ENCODE measurements at regions not wholly inside any gene's neighbourhood (a gene's known extent, or its start where the extent isn't known, plus 50 kb on each side); places are given as distances from the start of the nearest gene placed in this dataset.

DNA sequence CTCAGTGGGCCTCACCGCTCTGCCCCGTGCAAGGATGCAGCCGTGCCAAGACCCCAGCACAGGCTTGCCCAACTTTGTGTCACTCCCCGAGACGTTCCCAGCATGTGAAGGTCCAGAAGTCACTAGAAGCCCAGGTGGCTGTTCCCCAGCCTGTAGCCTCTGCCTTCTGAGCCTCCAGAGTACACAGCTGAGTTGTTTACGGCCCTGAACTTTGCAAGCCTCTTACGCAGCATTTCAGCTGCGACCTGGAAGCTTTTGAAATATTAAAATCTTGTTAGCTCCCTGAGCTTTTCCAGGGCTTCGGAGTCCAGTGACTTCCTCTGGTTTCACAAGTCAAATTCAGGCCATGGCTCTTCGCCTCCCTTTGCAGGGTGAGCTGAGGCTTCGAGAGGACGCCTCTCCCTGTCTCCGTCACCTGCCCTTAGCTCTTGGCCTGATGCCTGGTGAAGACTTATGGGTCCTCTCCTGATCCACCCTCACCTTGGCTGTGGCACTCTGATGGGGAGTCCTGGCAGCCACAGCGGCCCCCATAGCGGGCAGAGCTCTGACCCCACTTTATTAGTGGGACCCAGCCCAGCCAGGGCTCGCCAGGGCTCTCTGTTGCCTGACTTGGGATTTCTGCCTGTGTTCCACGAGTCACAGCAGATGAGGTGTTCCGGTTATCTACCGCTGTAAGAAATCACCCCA, 76.5 kb upstream of the HPCAL1 start:
- Histone ChIP-seq H3K4me2 (replicated peaks; ENCODE audit: low read depth, low read length, poor library complexity, severe bottlenecking) (no peak overlapping the region), H2AFZ (ENCODE audit: insufficient read depth, low read depth, low read length, poor library complexity, severe bottlenecking) (no peak overlapping the region), H3K79me2 (ENCODE audit: control insufficient read depth, insufficient read depth, low read length) (no peaks in the 10 kb centered on the region), H4K20me1 (ENCODE audit: control insufficient read depth, insufficient read depth, low read length, poor library complexity, severe bottlenecking) (no peaks in the 10 kb centered on the region), H3K9ac (ENCODE audit: low read length) (no peak overlapping the region), H3K36me3 (replicated peaks in 1 of 2; ENCODE audit: control extremely low read depth in 1 of 2, control insufficient read depth in 1 of 2, extremely low read depth in 1 of 2, insufficient read depth in 2 of 2, low read length in 1 of 2) (no peaks in the 10 kb centered on the region), H3K9me3 (ENCODE audit: control extremely low read depth in 1 of 3, control insufficient read depth in 2 of 3, insufficient read depth in 1 of 3, low read length in 2 of 3) (peaks cover 0 to 3% (median 0%) of the 10 kb centered on the region in 3 donors), H3K27me3 (replicated peaks in 1 of 4; ENCODE audit: control extremely low read depth in 1 of 4, control insufficient read depth in 3 of 4, insufficient read depth in 4 of 4, low read length in 3 of 4) (peaks cover 0 to 5% (median 2%) of the 10 kb centered on the region in 4 experiments), H3K4me3 (ENCODE audit: control extremely low read depth in 1 of 5, extremely low read depth in 1 of 5, insufficient read depth in 1 of 5, low read depth in 2 of 5, low read length in 4 of 5) (no peak overlapping the region), H3K4me1 (ENCODE audit: control insufficient read depth in 2 of 2, insufficient read depth in 2 of 2, low read length in 2 of 2) (no peaks in the 10 kb centered on the region), H3K27ac (ENCODE audit: low read length in 2 of 2) (no peak overlapping the region)
- DNase-seq (no peak), ATAC-seq (ENCODE audit: low read depth) (no peak)
- no peaks in the 10 kb centered on the region for H3K9me3 Mint-ChIP-seq (ENCODE audit: insufficient read depth)
- POLR2A ChIA-PET = no interaction called here
- WGBS (ENCODE audit: insufficient coverage) = 95% methylated on average over 16 of the region's 19 CpGs
- intact Hi-C loops (cut with micrococcal nuclease) = no loop called here
- no peaks in the 10 kb centered on the region for H3K4me1 Mint-ChIP-seq
- TF ChIP-seq, protein P1, sequence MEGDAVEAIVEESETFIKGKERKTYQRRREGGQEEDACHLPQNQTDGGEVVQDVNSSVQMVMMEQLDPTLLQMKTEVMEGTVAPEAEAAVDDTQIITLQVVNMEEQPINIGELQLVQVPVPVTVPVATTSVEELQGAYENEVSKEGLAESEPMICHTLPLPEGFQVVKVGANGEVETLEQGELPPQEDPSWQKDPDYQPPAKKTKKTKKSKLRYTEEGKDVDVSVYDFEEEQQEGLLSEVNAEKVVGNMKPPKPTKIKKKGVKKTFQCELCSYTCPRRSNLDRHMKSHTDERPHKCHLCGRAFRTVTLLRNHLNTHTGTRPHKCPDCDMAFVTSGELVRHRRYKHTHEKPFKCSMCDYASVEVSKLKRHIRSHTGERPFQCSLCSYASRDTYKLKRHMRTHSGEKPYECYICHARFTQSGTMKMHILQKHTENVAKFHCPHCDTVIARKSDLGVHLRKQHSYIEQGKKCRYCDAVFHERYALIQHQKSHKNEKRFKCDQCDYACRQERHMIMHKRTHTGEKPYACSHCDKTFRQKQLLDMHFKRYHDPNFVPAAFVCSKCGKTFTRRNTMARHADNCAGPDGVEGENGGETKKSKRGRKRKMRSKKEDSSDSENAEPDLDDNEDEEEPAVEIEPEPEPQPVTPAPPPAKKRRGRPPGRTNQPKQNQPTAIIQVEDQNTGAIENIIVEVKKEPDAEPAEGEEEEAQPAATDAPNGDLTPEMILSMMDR (IDR thresholded peaks at IDR 0.05) = no peak
- TF ChIP-seq EZH2 (IDR thresholded peaks at IDR 0.05; ENCODE audit: borderline replicate concordance, insufficient read depth, low read depth, low read length, poor library complexity, severe bottlenecking) = no peak
- CTCF ChIA-PET = no interaction called here
- H3K27me3 Mint-ChIP-seq = peaks cover 10% of the 10 kb centered on the region
- no peak overlapping the region for H3K27ac Mint-ChIP-seq
- no peak overlapping the region for H3K4me3 Mint-ChIP-seq

DNA sequence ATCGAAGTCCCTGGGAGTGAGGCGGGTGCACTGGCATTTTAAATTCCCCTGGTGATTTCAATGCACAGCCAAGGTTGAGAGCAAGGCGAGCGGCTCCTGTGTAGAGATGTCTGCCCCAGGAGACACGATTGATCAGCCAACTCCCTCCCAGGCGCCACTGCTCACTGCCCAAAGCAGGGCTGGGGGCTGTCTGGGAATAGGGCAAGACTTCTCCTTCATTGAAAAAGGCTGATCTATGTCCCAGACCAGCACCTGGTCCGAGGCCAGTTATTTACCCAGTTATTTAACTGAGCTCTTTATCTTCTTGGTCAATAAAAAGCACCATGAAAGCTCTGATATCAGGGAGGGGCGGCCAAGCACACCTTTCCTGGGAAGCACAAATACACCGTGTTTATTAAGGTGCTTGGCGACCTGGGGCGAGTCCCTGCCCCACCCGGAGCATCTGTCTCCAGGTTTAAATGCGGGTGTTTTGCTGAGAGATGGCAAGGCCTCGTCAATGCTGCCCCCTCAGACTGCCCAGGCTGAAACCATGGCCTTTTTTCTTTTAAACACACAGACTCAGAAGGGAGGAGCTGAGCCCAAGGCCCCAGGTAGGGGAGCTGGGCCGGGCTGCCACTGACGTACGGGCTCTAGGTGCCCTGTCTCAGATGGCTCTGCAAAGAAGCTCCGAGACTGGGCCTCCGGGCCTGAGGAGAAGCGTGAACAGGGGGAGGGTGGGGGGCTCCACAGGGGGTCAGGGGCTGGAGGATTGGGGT, 73.9 kb upstream of the HPCAL1 start:
- Histone ChIP-seq H3K4me2 (replicated peaks; ENCODE audit: low read depth, low read length, poor library complexity, severe bottlenecking) (no peak overlapping the region), H3K36me3 (replicated peaks in 1 of 2; ENCODE audit: control extremely low read depth in 1 of 2, control insufficient read depth in 1 of 2, extremely low read depth in 1 of 2, insufficient read depth in 2 of 2, low read length in 1 of 2) (no peaks in the 10 kb centered on the region), H3K4me1 (ENCODE audit: control insufficient read depth in 2 of 2, insufficient read depth in 2 of 2, low read length in 2 of 2) (no peaks in the 10 kb centered on the region), H3K27ac (ENCODE audit: low read length in 2 of 2) (no peak overlapping the region), H3K4me3 (ENCODE audit: control extremely low read depth in 1 of 5, extremely low read depth in 1 of 5, insufficient read depth in 1 of 5, low read depth in 2 of 5, low read length in 4 of 5) (no peak overlapping the region), H3K9ac (ENCODE audit: low read length) (no peak overlapping the region), H4K20me1 (ENCODE audit: control insufficient read depth, insufficient read depth, low read length, poor library complexity, severe bottlenecking) (no peaks in the 10 kb centered on the region), H2AFZ (ENCODE audit: insufficient read depth, low read depth, low read length, poor library complexity, severe bottlenecking) (no peak overlapping the region), H3K27me3 (replicated peaks in 1 of 4; ENCODE audit: control extremely low read depth in 1 of 4, control insufficient read depth in 3 of 4, insufficient read depth in 4 of 4, low read length in 3 of 4) (peaks cover 0 to 5% (median 2%) of the 10 kb centered on the region in 4 experiments), H3K79me2 (ENCODE audit: control insufficient read depth, insufficient read depth, low read length) (no peaks in the 10 kb centered on the region), H3K9me3 (ENCODE audit: control extremely low read depth in 1 of 3, control insufficient read depth in 2 of 3, insufficient read depth in 1 of 3, low read length in 2 of 3) (peaks cover 0 to 7% (median 0%) of the 10 kb centered on the region in 3 donors)
- CTCF ChIA-PET = interaction anchor here (0.6 kb wide), 1 partner anchor 20 kb away, joined by 3 read pairs; no protein-coding TSS in a partner anchor
- Mint-ChIP-seq H3K27me3 (peaks cover 7% of the 10 kb centered on the region), H3K4me1 (no peaks in the 10 kb centered on the region), H3K9me3 (ENCODE audit: insufficient read depth) (no peaks in the 10 kb centered on the region), H3K4me3 (no peak overlapping the region), H3K27ac (no peak overlapping the region)
- ATAC-seq (ENCODE audit: low read depth) = no peak
- no peak for TF ChIP-seq EZH2 (IDR thresholded peaks at IDR 0.05; ENCODE audit: borderline replicate concordance, insufficient read depth, low read depth, low read length, poor library complexity, severe bottlenecking)
- TF ChIP-seq, protein P1 (IDR thresholded peaks at IDR 0.05) = no peak
- WGBS (ENCODE audit: insufficient coverage) = 90% methylated on average over 14 of the region's 20 CpGs
- no peak for DNase-seq
- intact Hi-C loops (cut with micrococcal nuclease) = no loop called here
- POLR2A ChIA-PET = no interaction called here

All from B cell (primary cell).